HG02973 (cell line): ENCODE measurements at regions not wholly inside any gene's neighbourhood (a gene's known extent, or its start where the extent isn't known, plus 50 kb on each side); places are given as distances from the start of the nearest gene placed in this dataset.
"Not testable (repeated sequence)": the region's sequence is repeated elsewhere in the genome, so short reads cannot be mapped to it uniquely, and the experiment has no call there.

Experiments
- ATAC-seq: cut with Tn5 transposase; IDR thresholded peaks from one replicate; pipeline ENCODE4 v1.9.1; 2021; ENCODE audit warnings: moderate library complexity; ENCODE audit not compliant: unreplicated experiment

DNA sequence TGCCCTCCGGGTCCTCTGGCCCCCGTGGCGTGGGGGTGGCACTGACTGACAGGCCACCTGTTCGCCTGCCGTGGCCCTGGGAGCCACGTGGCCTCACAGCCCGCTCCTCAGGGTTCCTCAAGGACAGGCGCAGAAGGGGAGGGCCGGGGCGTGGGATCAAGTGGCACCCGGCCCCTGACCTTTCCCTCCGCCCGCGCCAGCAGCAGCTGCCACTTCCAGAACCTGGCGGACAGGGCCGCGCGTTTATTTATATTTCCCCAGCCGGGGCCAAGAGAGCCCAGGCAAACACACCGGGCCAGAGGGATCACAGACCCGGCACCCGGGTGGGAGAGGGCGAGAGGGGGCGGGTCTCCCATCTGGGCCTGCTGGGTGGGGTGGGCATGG, 92.6 kb downstream of the RFLNA start:
- no peak for ATAC-seq

DNA sequence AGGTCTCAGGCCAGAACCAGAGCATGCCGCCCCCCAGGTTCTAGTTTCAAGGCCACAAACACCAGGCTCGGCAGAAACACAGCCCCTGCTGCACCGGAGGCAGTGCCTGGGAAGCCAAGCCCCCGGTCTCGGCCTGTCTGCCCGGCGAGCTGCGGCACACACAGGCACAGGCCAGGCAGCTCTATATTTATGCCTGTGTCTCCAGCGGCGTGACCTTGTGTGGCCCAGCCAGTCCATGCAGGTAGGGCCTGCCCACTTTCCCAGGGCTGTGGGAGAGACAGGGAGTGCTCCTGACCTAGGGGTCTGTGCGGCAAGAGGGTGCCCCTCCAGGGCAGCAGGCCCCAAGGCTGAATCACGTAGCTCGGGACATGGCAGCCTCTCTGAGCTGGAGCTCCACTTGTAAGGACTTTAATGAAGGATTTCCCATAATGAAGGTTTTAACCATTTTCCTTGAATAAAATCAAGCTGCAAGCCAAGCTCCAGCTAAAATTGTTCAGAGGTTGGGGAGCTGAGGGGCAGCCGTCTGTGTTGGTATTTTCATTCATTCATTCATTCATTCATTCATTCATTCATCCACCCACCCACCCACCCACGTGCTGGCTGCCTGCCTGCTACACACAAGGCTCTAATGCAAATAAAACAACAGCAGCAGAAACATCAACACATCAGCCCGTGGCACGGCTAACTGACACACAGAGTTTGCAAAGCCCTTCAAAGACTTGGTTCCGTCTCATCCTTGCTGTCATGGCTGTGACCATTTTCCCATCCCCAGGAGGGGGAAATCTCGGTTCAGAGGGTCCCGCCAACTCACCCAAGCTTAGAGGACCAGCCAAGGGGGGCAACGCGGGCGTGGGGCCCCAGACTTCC, 92.0 kb downstream of the RFLNA start:
- ATAC-seq = no peak

DNA sequence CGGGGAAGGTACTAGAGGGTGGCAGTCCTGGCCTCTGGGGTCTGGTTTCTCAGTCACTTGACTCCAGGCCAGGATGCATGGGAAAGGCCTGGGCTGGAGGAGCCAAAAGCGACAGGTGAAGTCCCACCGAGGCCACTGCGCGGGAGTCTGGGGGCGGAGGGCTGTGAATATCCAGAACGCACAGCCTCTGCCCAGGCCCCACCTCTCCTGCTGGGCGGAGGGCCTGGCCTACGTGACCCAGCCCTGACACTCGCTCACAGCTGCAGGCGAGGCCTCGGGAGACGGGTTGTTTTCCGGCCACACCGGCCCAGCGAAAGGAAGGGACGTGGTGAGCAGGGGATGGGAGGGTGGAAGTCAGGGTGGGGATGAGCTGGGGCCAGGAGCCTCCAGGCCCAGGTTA, 91.2 kb downstream of the RFLNA start:
- ATAC-seq = no peak

DNA sequence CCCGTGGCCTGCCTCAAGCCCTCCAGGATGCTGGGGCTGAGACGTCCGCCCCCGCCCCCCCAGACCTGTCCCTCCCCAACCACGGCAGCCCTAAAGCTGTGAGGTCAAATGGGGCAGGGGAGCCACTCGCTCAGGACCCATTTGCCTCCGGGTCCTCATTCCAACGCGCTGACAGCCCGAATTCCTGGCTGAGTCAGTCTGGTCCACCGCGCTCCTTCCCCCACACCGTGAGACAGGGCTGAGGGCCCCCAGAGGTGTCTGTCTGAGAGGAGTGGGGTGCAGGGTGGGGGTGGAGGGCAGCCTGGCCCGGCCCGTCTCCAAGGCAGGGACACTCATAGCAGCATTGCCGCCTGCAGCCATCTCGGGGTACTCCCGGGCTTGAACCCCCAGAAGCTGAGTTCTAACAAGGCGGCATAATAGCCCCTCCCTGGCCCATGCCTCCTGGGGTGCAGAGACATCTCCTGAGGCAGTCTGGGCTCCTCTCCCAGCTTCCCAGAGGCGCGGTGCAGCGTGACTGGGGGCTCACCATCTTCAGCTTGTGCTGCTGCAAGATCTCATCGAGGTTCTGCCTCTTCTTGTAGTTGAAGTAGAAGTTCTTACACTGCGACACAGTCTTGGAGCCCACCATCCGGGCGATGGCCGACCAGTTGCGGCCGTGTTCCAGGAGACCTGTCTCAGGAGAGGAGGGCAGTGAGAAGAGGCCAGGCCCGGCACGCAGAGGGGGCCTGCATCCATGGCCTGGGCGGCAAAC, 90.5 kb downstream of the RFLNA start:
- ATAC-seq = no peak

DNA sequence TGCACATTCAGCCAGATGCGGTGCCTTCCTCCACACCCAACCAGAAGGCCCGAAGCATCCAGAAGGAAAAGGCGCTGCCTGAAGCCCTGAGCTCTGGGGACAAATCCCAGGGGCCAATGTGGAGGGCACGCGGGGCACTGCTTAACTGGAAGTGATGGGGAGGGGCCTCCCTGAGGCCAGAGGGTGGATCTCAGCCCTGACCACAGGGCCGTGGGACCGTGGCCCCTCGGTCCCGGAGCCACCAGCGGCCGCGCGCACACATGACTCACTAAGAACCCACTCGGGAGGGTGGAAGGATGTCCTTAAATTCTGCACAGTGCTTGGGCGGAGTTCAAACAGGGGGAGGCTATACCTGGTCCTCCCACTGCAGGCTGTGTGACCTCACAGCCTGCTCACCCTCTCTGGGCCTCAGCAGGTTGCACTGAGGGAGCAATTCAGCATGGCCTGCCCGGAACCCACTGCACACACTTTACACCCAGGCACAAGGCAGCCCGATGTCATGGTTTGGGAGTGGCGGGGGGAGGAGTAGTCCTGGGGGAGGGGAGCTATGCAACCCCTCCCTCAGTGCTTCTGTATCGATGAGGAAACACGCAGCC, 89.5 kb downstream of the RFLNA start:
- ATAC-seq = no peak

DNA sequence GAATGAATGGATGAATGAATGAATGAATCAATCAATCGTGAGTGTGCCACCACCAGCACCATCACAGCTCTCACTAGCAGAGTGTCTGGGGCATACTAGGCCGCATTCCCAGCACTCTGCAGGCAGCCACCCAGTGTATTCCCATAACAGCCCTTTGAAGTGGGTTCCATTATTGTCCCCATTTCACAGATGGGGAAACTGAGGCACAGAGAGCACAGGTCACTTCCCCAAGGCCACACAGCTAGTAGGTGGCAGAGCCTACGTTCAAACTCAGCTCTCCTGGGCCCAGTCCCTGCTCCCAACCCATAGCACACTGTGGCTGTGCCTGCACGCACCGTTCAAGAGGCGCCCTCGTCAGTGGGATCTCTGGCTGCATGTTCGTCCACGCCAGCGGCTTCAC, 88.1 kb downstream of the RFLNA start:
- ATAC-seq = no peak

DNA sequence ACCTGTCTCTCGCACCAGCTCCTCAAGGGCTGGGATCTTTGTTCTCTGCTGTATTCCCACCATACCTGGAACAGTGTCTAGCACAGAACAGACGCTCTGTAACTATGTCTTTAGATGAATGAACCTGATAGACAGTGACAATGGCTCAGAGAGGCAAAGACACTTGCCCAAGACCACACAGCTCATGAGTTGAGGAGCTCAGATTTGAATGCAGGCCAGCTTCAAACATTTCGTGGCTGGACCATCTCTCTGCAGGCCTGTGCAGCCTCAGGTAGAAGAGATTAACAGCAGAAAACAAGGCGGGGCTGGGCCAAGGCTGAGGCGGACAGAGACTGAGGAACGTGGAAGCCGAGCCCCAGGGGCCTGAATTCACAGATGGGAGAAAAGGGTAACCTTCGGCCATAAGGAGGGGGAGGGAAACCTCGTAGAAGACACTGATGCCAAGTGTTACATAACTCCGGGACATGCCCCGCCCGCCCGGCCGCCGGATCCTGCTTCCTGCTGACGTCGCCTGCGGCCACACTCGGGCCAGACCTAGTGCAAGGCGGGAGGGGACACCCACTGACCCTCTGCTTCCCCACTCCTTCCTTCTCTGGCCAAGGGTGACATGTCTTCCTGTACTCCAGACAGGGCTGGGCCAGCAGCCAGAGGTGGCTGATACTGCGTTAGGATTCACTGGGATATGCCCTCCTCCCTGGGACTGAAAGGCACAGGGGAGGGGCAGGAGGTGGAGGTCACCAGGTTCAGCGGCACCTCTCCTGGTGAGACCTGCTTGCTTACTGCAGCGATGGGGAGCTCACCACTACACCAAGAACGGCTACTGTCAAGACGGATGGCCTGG, 86.8 kb downstream of the RFLNA start:
- no peak for ATAC-seq

DNA sequence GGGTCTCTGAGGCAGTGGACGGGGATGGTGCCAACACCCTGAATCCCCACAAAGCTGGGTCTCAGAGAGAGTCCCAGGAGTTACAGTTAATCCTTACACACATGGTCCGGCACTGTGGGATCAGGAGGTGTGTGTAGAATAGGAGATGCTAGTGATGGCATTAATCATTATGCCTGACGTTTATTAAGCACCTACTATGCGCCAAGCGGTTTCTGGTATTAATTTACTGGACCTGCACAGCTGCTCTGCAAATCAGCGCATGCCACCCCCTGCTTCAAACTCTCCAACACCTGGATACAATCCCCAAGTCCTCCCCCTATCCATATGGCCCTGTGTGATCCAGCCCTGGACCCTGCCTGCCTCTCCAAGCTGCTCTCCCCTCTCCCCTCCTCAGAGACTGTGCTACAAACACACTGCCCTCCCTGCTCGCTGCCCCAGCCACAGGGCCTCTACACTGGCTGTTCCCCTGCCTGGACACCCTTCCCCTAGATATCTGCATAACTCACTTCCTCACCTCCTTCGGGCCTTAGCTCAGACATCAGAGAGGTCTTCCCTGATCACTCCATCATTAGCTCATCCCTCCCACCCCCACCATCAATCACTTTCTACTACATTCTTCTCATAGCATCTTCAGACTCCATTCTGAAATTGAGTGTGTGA, 86.0 kb downstream of the RFLNA start:
- ATAC-seq = no peak

DNA sequence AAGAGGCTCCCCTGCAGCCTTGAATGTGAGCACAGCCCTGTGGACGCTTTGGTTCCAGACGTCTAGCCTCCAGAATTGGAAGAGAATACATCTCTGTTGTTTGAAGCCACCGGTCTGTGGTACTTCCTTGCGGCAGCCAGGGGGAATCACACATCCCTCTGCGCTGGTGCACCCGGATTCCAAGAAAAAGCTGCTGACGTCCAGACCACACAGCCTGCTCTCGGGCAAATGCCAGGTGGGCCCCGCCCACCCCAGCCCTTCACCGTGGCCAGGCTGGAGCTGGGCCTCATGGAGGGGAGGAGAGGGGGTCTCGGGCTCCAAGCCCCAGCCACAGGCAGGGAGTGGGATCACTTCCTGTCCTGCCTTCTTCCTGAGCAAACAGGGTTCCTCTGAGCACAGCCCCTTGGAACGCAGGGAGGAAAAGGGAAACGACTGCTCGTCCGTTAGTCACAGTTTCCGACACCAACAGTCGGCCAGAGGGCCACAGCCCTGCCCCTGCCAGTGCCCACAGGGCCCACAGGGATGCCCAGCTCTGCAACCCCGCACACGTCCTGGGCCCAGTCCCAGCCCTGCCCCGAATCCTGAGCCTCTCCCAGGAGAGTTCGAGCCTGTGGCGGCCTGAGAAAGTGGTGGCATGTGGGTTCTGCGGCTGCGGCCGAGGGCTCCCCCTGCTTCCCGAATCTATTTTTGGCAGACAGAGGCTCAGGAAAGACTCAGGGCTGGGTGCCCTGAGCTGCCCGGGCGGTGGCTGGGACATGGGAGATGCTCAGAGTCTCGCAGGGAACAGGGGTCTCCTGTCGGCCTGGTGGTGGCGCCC, 85.3 kb downstream of the RFLNA start:
- ATAC-seq = no peak

DNA sequence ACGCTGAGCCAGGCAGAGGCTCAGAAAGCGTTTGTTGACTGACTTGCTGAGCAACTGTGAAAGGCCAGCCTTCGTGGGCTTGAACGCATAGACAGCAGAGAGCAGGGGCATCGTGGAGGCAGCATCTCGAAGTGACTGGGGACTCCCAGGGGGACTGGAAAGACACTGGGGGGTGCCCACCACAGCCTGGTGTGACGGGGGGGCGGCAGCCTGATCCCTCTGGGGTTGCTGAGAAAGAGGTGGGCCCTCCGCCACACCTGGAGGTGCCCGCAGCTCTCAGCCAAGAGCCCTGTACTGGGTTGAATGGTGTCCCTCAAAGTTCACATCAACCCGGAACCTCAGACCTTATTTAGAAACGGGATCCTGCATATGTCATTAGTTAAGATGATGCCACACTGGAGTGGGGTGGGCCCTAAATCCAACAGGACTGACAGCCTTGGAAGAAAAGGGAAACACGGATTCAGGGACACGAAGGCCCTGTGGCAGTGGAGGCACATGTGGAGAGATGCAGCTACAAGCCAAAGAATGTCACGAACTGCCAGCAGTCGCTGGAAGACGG, 84.6 kb downstream of the RFLNA start:
- no peak for ATAC-seq

DNA sequence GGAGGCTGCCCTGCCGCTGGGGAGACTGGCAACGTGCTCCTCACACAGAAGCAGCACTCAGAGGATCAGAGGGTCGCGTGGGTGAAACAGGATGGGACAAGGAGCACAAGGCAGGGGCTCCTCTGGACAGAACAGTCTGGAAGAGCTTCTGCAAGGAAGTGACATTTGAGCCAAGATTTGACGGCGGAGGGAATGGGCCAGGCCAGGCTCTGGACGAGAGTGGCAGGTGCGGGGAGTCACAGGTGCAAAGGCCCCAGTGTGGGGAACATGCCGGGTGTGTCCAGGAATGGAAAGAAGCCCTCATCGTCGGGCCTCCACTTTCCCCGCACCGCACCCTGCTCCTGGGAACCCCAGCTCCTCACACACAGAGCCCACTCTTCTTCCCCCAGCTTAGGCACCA, 84.0 kb downstream of the RFLNA start:
- no peak for ATAC-seq

DNA sequence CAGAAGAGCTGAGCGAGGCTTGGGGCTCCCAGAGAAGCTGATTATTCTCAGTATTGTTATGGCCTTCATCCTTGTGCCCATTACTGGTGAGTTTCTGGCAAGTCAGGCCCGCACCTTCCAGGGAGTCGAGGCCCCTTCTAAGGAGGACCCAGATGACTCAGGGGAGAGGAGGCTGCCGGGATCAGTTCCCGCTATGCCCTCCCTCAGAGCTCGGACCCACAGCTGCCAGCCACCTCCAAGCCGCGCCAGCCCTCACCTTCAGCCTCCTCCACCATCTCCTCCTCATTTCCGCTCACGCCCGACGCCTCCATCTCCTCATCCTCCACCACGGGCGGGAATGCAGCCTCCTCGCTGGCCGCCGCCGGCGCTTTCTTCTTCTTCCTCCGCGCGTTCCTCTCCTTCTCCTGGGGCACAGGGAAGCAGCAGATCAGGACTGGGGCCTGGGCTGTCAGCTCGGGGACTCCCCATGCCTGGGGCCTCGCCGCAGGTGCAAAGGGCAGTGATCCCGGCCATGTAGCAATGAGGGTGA, 83.2 kb downstream of the RFLNA start:
- ATAC-seq = no peak

DNA sequence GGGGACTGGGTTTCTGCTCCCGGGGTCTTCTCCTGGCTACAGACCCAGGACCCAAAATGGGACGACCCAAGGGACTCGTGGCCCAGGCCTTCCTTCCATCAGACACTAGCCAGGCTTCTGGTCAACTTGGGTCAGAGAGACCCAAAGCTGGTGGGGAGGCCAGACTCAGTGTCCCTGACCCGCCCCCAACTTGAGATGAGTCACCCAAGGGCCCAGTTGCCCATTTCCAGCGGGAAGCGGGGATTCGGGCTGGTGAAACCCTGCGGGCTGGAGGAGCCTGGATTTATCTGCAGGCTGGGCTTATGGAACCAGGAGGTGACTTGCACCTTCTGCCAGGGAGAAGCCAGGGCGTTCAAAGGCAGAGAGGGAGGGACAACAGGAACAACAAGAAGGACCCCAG, 81.5 kb downstream of the RFLNA start:
- ATAC-seq = no peak

DNA sequence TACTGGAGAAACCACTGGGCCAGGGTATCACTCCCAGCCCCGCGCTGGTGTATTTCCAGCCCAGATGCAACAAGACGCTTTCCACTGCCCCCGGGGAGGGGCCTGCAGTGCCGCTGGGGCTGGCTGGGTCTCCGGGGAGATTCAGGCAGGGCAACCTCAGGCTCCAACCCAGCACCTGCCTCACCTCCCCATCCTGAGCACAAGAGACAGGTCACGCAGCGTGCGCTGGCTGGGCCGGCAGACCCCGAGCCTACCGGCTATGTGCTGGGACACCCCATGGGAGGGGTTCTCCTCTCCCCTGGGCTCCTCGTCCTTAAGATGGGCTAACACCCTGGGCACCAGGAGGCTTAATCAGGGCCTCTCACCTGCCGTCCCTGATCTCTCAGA, 80.9 kb downstream of the RFLNA start:
- ATAC-seq = no peak

DNA sequence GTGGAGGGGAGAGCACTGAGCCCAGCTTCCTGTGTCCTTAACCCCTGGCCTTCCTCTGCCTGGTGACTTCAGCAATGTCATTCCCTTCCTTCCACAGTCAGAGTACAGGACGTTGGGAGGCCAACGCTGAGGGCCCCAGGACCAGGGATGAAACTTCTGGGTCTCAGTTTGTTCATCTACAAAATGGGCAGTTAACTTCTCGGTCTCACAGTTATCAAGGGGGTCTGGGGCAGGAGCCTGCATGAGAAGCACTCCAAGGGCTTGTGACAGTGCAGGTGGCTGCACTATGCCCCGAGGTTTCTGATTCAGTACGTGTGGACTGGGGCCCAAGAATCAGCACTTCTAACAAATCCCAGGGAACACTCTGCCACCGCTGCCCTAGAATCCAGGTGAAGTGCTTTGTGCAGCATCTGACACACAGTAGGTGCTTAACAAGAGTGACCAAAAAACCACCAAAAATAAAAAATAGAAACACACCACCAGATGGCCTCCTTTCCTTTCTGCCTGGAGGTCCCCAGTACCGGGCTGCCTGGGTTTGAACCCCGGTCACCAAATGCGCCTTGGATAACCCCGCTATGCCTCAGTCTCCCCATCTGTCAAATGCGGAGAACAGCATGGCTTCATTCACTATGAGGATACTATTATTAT, 80.4 kb downstream of the RFLNA start:
- ATAC-seq = no peak

DNA sequence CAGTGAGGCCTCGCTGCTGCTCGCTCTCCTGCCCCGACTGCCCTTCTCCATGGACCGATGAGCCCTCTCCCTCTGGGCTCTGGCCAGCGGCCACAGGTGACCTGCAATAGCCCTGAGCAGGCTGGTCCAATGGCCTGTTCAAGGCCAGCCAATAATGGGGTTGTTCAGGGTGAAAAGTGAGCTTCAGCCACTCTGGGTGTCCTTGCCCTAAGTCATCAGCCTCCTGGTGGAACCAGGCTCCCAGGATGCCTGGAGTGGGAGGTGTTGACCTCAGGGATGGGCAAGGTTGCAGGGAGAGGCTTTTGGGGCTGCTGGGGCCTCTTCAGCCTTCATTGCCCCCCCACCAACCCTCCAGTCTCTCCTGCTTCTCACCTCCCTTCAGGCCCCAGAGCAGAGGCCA, 79.7 kb downstream of the RFLNA start:
- ATAC-seq = no peak

DNA sequence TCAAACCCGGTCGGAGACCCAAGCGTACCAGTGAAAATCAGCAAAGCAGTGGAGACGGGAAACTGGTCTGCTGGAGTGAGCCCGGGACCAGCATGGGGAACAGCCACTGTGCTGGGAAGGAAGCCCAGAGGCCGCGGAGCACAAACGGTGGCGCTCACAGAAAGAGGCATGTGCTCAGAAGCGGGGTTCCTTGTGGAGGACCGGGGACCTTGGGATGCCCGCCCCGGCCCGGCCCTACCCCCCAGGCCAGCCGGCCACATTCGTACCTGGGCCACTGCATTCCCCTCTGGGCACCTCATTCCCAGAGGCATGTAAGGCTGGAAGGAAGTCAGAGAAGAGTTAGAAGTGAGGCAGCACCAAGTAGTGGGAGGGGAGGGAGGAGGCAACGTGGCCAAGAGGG, 79.3 kb downstream of the RFLNA start:
- no peak for ATAC-seq

DNA sequence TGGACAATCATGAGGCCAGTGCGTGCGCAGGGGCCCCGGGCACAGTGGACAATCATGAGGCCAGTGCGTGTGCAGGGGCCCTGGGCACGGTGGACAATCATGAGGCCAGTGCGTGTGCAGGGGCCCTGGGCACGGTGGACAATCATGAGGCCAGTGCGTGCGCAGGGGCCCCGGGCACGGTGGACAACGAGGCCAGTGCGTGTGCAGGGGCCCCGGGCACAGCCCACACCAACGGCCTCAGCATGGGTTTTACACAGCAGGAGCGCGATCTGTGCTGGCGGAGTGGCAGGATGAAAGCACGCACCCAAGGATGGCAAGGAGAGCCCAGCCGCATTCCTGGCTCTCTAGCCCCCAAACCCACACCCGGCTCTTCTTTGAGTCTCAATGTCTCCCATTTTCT, 78.8 kb downstream of the RFLNA start:
- ATAC-seq = not testable (repeated sequence)

DNA sequence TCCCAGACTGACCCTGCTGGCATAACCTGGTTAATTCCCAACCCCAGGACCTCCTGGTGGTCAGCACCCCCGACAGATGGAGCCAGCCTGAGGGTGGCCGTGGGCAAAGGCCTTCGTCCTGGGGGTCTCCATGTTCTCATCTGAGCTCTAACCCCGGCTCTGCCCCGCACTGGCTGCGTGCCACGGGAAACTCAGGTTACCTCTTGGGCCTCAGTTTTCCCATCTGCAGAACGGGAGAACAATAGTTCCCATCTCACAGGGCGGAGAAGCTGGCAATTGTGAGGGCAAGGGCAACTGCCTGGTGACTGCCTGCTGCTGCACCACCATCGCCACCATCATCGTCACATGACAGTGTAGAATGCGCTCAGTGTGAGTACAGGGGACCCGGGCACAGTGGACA, 77.9 kb downstream of the RFLNA start:
- no peak for ATAC-seq
